GM19372 (cell line): ENCODE measurements at regions not wholly inside any gene's neighbourhood (a gene's known extent, or its start where the extent isn't known, plus 50 kb on each side); places are given as distances from the start of the nearest gene placed in this dataset.

Experiments
- ATAC-seq: cut with Tn5 transposase; IDR thresholded peaks from one replicate; pipeline ENCODE4 v1.9.1; 2021; ENCODE audit warnings: mild to moderate bottlenecking, low read depth, moderate library complexity; ENCODE audit not compliant: unreplicated experiment

- no peak for ATAC-seq
Measured at GRCh38 chr20:48288930-48289507, 503.7 kb upstream of the SULF2 start.

DNA sequence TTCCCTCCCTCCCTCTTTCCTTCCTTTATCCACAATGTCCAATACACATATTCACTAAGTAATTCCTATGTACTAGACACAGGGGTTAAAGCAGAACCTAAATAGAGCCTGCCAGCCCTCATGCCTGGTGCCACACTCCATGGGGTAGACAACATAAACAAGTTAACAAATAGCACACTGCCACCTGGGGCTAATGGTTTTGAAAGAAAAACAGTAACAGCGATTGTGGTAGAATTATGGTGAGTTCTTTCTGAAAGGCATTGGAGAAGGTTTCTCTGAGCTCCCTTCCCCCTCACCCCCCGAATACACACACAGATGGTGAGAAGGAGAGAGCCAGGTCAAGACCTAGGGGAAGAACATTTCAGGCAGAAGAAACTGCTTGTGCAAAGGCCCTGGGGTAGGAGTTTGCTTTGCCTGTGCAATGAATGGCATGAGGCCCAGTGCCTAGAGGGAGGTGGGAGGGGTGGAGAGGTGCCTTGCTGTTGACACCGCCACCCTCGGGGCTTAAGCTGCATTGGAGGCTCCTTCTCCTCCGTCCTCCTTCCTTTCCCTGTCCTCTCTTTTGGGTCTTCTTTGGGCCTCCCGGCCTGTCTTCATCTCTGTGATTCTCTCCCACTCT, 502.4 kb upstream of the SULF2 start:
- no peak for ATAC-seq

DNA sequence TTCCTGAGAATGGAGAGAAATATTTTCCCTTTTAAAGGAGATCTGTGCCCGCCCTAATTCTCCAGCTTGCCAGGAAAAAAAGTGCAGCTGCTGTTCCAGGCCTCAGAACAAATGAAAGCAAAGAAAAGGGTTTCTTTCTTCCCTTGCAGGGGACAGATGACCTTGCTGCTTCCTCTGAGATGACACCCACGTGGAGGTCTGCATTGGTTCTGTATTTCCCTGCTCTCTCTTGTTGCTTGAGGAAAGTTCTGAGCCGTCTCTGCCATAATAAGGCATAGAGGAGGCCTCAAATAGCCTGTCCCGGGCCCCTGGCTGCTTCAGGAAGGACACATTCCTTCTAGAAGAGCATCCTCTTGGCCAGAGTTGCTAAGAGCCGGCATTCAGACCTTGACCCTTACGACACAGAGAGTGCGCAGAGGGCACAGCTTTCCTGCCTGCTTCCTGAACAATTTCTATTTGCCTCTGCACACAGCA, 501.8 kb upstream of the SULF2 start:
- ATAC-seq: no peak

DNA sequence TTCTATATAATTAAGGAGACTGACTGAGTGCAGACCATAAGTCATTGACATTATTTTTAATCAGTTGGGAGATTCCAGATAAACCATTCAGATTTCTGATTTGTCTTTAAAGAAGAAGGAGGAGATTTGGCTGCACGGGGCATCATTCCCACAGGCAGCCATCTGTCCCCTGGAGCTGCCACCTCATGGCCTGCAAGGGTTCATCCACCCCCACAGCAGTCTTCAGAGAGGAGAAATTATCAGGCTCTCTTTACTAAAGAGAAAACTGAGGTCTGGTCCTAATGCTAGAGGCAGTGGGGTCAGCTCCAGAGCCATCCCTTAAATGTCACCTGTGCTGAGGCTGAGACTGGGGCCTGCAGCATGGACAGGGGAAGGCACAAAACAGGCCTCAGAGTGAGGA, 501.3 kb upstream of the SULF2 start:
- ATAC-seq: no peak

DNA sequence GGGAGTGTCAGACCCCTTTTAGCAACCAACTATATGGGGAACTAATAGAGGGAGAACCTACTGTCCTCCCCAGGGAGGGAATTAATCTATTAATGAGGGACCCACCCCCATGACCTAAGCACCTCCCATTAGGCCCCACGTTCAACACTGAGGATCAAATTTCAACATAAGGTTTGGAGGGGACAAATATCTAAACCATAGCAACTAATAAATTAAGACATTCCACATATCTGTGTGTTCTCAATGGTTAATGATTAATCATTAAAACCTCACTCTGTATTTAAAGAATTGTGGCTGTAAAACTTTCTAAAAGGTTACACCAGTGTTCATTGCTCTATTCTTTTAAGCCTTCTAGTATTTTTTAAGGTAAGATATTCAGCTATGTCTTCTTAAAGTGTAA, 500.4 kb upstream of the SULF2 start:
- no peak for ATAC-seq

GRCh38 chr20:48284837-48285236, 499.6 kb upstream of the SULF2 start:
- no peak for ATAC-seq

- ATAC-seq: no peak
Measured at GRCh38 chr20:48284315-48284714, 499.0 kb upstream of the SULF2 start.

DNA sequence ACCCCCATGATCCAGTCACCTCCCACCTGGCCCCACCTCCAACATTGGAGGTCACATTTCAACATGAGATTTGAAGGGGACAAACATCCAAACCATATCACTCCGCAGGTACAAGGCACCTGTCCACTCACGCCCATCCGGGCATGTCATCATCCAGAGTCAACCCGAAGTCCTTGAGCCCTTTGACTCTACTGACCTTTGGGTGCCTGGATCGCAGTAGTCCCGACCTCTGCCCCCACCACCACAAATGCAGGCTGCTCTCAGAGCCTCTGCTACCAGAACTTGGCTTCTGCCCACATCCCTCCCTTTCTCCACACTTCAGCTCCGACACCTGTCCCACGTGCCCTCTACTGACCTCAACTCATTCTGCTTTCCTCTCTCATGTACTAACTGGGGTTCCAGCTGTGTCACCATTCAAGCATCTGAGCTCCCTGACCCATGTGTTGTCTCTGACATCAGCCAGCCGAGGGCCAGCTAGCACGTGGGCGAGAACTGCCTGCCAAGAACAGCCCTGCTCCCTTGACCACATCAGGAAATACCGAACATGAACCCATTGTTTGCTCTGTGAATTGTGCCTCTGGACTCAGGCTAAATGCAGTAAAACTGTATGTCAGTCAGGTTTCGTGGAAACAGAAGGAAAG, 498.3 kb upstream of the SULF2 start:
- no peak for ATAC-seq

DNA sequence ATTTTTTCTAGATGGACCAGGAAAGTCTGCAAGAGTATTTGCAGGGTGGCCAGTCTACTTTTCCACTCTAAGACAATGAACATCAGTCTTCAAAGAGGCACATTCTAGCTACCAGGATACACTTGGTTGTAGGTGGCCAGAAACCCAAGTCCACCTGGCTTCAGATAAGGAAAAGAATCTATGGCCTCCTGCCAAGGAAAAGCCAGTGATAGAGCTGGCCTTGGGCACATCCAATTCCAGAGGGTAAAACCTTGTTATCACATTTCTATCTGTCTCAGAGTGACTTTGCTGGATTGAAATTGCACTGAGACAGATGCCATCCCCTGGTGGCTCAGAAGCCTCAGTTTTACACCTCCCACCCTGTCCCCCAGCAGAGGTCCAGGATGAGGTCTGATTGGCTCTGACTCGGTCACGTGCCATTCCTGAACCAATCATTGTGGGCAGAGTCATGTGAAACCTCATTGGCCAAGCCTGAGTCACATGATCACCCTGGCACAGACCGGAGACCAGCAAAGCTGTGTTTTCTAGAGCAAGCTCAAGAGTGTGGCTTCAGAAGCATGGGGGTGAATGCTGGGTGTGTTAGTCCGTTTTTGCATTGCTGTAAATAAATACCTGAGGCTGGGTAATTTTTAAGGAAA, 497.4 kb upstream of the SULF2 start:
- no peak for ATAC-seq

GRCh38 chr20:48281501-48281900, 496.2 kb upstream of the SULF2 start:
- ATAC-seq: no peak

- no peak for ATAC-seq
Measured at GRCh38 chr20:48278961-48279481, 493.7 kb upstream of the SULF2 start.

DNA sequence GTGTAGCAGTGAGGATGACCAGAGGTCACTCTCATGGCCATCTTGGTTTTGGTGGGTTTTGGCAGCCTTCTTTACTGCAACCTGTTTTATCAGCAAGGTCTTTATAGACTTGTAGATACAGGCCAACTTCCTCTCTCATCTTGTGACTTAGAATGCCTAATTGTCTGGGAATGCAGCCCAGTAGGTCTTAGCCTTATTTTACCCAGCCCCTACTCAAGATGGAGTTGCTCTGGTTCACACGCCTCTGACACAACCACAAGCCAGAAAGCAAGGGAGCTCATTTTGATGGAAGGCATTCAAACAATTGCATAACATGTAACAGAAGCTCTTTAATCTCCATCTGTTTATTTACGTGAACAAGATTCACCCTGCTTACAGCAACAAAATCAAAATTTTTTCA, 492.0 kb upstream of the SULF2 start:
- no peak for ATAC-seq

DNA sequence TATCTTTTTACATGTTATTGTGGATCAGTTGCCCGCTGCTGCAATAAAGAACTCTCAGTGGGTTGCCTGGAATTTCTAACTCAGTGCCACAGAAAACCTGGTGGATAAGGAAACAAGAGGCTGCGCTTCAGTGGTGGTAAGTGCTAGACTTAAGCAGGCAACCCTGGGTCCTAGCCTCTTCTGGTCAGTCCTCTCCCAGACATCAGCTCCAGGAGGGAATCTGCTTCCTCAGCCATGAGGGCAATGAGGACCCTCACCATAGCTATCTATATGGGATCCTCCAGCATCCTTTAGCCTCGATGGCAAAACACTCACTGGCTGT, 490.7 kb upstream of the SULF2 start:
- no peak for ATAC-seq

DNA sequence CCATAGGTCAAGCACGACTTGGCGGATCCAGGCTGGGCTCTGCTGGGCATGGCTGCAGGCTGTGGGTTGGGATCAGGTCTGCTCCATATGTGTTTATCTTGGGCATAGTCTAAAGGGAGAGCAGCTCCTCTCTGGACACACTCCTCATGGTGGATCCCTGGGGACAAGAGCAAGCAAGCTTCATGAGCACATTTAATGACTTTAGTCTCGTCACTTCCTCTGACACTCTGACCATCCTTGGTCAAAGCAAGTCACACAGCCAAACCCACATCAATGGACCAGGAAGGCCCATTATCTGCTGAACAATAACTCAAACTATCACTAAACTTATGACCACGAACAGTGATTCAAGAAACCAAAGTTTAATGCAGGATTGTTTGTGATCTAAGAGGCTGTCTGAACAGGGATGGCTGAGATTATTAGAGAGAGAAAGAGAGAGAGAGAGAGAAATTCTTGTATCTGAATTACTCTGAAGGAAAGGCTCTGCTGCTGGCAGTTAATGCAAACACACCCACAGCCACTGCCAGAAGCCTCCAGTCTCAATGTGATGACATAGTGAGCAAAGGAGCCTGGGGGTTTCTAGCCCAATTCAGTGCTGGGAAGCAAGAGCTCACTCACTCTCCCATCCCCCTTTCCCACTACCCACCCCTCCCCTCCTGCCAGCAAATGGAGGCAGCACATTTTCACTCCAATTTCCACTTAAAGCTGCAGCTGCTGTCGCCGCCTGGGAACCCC, 490.2 kb upstream of the SULF2 start:
- ATAC-seq: no peak

- no peak for ATAC-seq
Measured at GRCh38 chr20:48273843-48274242, 488.6 kb upstream of the SULF2 start.

GRCh38 chr20:48270885-48271284, 485.6 kb upstream of the SULF2 start:
- no peak for ATAC-seq

- ATAC-seq: no peak
Measured at GRCh38 chr20:48267860-48268633, 482.8 kb upstream of the SULF2 start.

GRCh38 chr20:48266571-48266970, 481.3 kb upstream of the SULF2 start:
- no peak for ATAC-seq

DNA sequence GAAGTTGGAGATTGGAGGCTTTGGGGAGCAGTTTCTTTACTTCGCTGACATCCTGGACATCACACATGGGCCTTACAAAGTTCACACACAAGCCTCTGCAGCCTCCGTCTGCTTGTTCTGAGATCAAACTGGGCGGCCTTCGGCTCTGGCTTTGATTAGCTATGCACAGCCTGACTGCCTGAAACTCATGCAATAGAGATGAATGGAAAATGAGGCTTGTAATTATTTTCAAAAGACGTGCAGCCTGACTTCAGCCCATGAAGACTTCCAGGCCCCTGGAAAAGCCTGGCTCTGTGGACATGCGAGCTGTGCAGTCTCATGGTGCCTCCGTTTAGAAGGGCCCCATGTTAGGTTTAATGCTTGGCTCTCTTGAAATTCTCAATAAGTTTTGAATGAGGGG, 480.5 kb upstream of the SULF2 start:
- ATAC-seq: no peak

- no peak for ATAC-seq
Measured at GRCh38 chr20:48262955-48263354, 477.7 kb upstream of the SULF2 start.
